H9 (cell line): ENCODE measurements at regions not wholly inside any gene's neighbourhood (a gene's known extent, or its start where the extent isn't known, plus 50 kb on each side); places are given as distances from the start of the nearest gene placed in this dataset.

ENCODE experiments used
- DNase-seq: peaks from one replicate; pipeline ENCODE4 v3.0.0-alpha.2; 2017
- H2AFZ ChIP-seq: one replicate; pipeline ENCODE4 v1.6.1; 2013; ENCODE audit warnings: mild to moderate bottlenecking, low read length, control low read depth, moderate library complexity
- H2AK5ac ChIP-seq: 2 replicates; pipeline ENCODE4 v1.6.1; 2013; ENCODE audit warnings: low read length, control low read depth, mixed read lengths; ENCODE audit not compliant: insufficient read length
- H2BK120ac ChIP-seq: one replicate; pipeline ENCODE4 v1.6.1; 2013; ENCODE audit warnings: low read depth, mild to moderate bottlenecking, low read length, control low read depth, inconsistent platforms; ENCODE audit not compliant: poor library complexity, severe bottlenecking
- H2BK12ac ChIP-seq: 2 replicates; pipeline ENCODE4 v1.6.1; 2013; ENCODE audit warnings: low read length, control low read depth, mixed read lengths, low read depth; ENCODE audit not compliant: insufficient read length
- H2BK15ac ChIP-seq: 2 replicates; pipeline ENCODE4 v1.6.1; 2013; ENCODE audit warnings: low read depth, low read length, control low read depth
- H2BK20ac ChIP-seq: one replicate; pipeline ENCODE4 v1.6.1; 2013; ENCODE audit warnings: low read depth, mild to moderate bottlenecking, low read length, control low read depth, inconsistent platforms; ENCODE audit not compliant: poor library complexity, severe bottlenecking
- H2BK5ac ChIP-seq: 2 replicates; pipeline ENCODE4 v1.6.1; 2013; ENCODE audit warnings: low read length, control low read depth, mixed read lengths; ENCODE audit not compliant: insufficient read length
- H3K14ac ChIP-seq: 2 replicates; pipeline ENCODE4 v1.6.1; 2013; ENCODE audit warnings: low read length, control low read depth; ENCODE audit not compliant: insufficient read depth
- H3K18ac ChIP-seq: 2 replicates; pipeline ENCODE4 v1.6.1; 2013; ENCODE audit warnings: low read depth, mild to moderate bottlenecking, mixed read lengths, low read length, control low read depth; ENCODE audit not compliant: insufficient read length
- H3K23ac ChIP-seq: 2 replicates; pipeline ENCODE4 v1.6.1; 2013; ENCODE audit warnings: low read length, control low read depth, mixed read lengths, low read depth; ENCODE audit not compliant: insufficient read length
- H3K23me2 ChIP-seq: 2 replicates; pipeline ENCODE4 v1.6.1; 2013; ENCODE audit warnings: low read depth, mild to moderate bottlenecking, mixed read lengths, low read length, control low read depth; ENCODE audit not compliant: insufficient read length, poor library complexity, severe bottlenecking
- H3K27ac ChIP-seq: 2 replicates; pipeline ENCODE4 v1.5.1; 2013; ENCODE audit warnings: low read length, control low read depth, mixed read lengths, low read depth; ENCODE audit not compliant: insufficient read length
- H3K27me3 ChIP-seq: 2 replicates; pipeline ENCODE4 v1.6.1; 2013; ENCODE audit warnings: low read length, control low read depth, inconsistent platforms; ENCODE audit not compliant: insufficient read depth
- H3K4ac ChIP-seq: 2 replicates; pipeline ENCODE4 v1.6.1; 2013; ENCODE audit warnings: low read depth, mild to moderate bottlenecking, control low read depth, inconsistent platforms, low read length, moderate library complexity
- H3K4me1 ChIP-seq: 2 replicates; pipeline ENCODE4 v1.6.1; 2013; ENCODE audit warnings: low read length, control low read depth, inconsistent platforms; ENCODE audit not compliant: insufficient read depth
- H3K4me2 ChIP-seq: 2 replicates; pipeline ENCODE4 v1.6.1; 2013; ENCODE audit warnings: low read length, control low read depth, mixed read lengths; ENCODE audit not compliant: insufficient read length, insufficient read depth
- H3K56ac ChIP-seq: 2 replicates; pipeline ENCODE4 v1.6.1; 2013; ENCODE audit warnings: low read depth, mild to moderate bottlenecking, mixed read lengths, low read length, control low read depth; ENCODE audit not compliant: insufficient read length
- H3K79me1 ChIP-seq: 2 replicates; pipeline ENCODE4 v1.6.1; 2013; ENCODE audit warnings: low read depth, mild to moderate bottlenecking, moderate library complexity, low read length, control low read depth, inconsistent platforms; ENCODE audit not compliant: insufficient read depth, poor library complexity, severe bottlenecking
- H3K79me2 ChIP-seq: 2 replicates; pipeline ENCODE4 v1.6.1; 2013; ENCODE audit warnings: low read length, control low read depth, inconsistent platforms; ENCODE audit not compliant: insufficient read depth
- H3K9ac ChIP-seq: 2 replicates; pipeline ENCODE4 v1.6.1; 2013; ENCODE audit warnings: low read length, control low read depth, mixed read lengths; ENCODE audit not compliant: insufficient read length; ENCODE audit errors: extremely low read depth
- H3K9me3 ChIP-seq: one replicate; pipeline ENCODE4 v1.6.1; 2013; ENCODE audit warnings: low read depth, low read length, inconsistent platforms; ENCODE audit not compliant: control insufficient read depth
- H3T11ph ChIP-seq: one replicate; pipeline ENCODE4 v1.6.1; 2013; ENCODE audit warnings: mild to moderate bottlenecking, low read length, control low read depth, inconsistent platforms
- H4K20me1 ChIP-seq: one replicate; pipeline ENCODE4 v1.6.1; 2013; ENCODE audit not compliant: control insufficient read depth, insufficient read length, insufficient read depth
- H4K5ac ChIP-seq: 2 replicates; pipeline ENCODE4 v1.6.1; 2013; ENCODE audit warnings: low read depth, mild to moderate bottlenecking, mixed read lengths, low read length, control low read depth; ENCODE audit not compliant: insufficient read length
- H4K8ac ChIP-seq: replicated peaks from 2 replicates; pipeline ENCODE4 v1.6.1; 2013; ENCODE audit warnings: low read length, control low read depth, mixed read lengths, low read depth; ENCODE audit not compliant: insufficient read length
- H4K91ac ChIP-seq: 2 replicates; pipeline ENCODE4 v1.6.1; 2013; ENCODE audit warnings: low read depth, mild to moderate bottlenecking, moderate library complexity, mixed read lengths, low read length, control low read depth; ENCODE audit not compliant: insufficient read length
- H3K27ac Mint-ChIP-seq, 3 experiments: 2 replicates in 2 of 3; 3 replicates in 1 of 3; pipeline ENCODE4 v1.8.0; 2020 to 2021; ENCODE audit warnings: mixed read lengths in 3 of 3, mild to moderate bottlenecking in 1 of 3, moderate library complexity in 1 of 3
- H3K27me3 Mint-ChIP-seq: 2 replicates; pipeline ENCODE4 v1.8.0; 2021; ENCODE audit warnings: low read depth, mild to moderate bottlenecking, moderate library complexity, mixed read lengths
- H3K36me3 Mint-ChIP-seq, 3 experiments: 2 replicates in 2 of 3; 3 replicates in 1 of 3; pipeline ENCODE4 v1.8.0; 2020 to 2021; ENCODE audit warnings: low read depth in 3 of 3, mixed read lengths in 3 of 3; ENCODE audit not compliant: insufficient read depth in 1 of 3
- H3K4me1 Mint-ChIP-seq, 2 experiments: 2 replicates each; pipeline ENCODE4 v1.8.0; 2020; ENCODE audit warnings: mixed read lengths in 2 of 2
- H3K4me3 Mint-ChIP-seq, 2 experiments: 2 replicates in 1 of 2; 3 replicates in 1 of 2; pipeline ENCODE4 v1.8.0; 2020 to 2021; ENCODE audit warnings: mild to moderate bottlenecking in 2 of 2, mixed read lengths in 2 of 2, moderate library complexity in 1 of 2
- H3K9me3 Mint-ChIP-seq, 2 experiments: 2 replicates in 1 of 2; 3 replicates in 1 of 2; pipeline ENCODE4 v1.8.0; 2020; ENCODE audit warnings: mild to moderate bottlenecking in 2 of 2, mixed read lengths in 2 of 2, moderate library complexity in 1 of 2
- WGBS: extraction: QIAGEN DNeasy Blood & Tissue Kit; methylation state at CpG from one replicate; pipeline ENCODE4 v1.1.7; 2013; ENCODE audit warnings: missing lambda C conversion rate, low lambda C conversion rate, mixed read lengths; ENCODE audit not compliant: insufficient read length; ENCODE audit errors: extremely low coverage; 5-methylcytosine and 5-hydroxymethylcytosine counted together
- TF ChIP-seq, protein P1 (sequence below): fragments of 200-600 bp; sonication (generic); conservative IDR thresholded peaks from 3 replicates; pipeline ENCODE4 v1.8.0; 2021; ENCODE audit warnings: antibody characterized with exemption, mild to moderate bottlenecking

DNA sequence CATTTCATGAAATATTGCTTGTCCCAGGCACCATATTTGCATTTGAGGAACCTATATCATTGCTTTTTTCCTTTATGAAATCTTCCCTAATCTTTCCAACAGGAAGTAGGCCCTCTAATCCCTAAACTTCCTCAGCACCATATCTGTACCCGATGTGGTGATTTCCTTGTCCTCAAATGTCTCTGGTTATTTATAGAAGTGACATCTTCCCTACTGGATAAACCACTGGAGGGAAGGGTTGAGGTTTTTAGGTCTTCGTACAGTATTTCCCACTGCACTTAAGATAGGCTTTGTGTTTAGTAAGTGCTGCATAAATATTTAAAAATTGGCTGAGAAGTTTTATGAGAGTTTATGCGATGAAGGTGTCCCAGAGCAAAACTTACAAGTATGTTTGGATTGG, 54.9 kb upstream of the TMEM170B start:
- TF ChIP-seq, protein P1, sequence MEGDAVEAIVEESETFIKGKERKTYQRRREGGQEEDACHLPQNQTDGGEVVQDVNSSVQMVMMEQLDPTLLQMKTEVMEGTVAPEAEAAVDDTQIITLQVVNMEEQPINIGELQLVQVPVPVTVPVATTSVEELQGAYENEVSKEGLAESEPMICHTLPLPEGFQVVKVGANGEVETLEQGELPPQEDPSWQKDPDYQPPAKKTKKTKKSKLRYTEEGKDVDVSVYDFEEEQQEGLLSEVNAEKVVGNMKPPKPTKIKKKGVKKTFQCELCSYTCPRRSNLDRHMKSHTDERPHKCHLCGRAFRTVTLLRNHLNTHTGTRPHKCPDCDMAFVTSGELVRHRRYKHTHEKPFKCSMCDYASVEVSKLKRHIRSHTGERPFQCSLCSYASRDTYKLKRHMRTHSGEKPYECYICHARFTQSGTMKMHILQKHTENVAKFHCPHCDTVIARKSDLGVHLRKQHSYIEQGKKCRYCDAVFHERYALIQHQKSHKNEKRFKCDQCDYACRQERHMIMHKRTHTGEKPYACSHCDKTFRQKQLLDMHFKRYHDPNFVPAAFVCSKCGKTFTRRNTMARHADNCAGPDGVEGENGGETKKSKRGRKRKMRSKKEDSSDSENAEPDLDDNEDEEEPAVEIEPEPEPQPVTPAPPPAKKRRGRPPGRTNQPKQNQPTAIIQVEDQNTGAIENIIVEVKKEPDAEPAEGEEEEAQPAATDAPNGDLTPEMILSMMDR = no peak
- Histone ChIP-seq H3K14ac (no peak overlapping the region), H2BK12ac (no peak overlapping the region), H2BK5ac (no peak overlapping the region), H3K9ac (no peak overlapping the region), H4K8ac (no peak overlapping the region), H3K23ac (no peak overlapping the region), H3K56ac (no peak overlapping the region), H3K27ac (no peak overlapping the region), H3K4me2 (no peak overlapping the region), H2BK15ac (no peak overlapping the region), H4K5ac (no peak overlapping the region), H3K4me1 (peaks cover 4% of the 10 kb centered on the region; the same call in 1 of the 2 replicates), H4K20me1 (no peaks in the 10 kb centered on the region), H3K79me2 (no peaks in the 10 kb centered on the region), H3K18ac (no peak overlapping the region), H2AK5ac (no peak overlapping the region), H2AFZ (no peak overlapping the region), H3K9me3 (no peaks in the 10 kb centered on the region), H3K23me2 (no peaks in the 10 kb centered on the region), H3T11ph (no peak overlapping the region), H3K4ac (no peak overlapping the region), H2BK20ac (no peak overlapping the region), H3K79me1 (no peaks in the 10 kb centered on the region), H2BK120ac (no peak overlapping the region), H3K27me3 (no peaks in the 10 kb centered on the region), H4K91ac (no peak overlapping the region)
- Mint-ChIP-seq H3K4me3 (no peak overlapping the region), H3K27ac (no peak overlapping the region; a peak in 1 of 7 replicates), H3K27me3 (peaks cover 3% of the 10 kb centered on the region), H3K9me3 (no peaks in the 10 kb centered on the region), H3K36me3 (no peaks in the 10 kb centered on the region), H3K4me1 (peaks cover 15 to 16% of the 10 kb centered on the region in 2 experiments)
- WGBS = no CpG with 5 or more reads among the region's 3 CpGs
- no peak for DNase-seq
